H9 (cell line): ENCODE measurements at regions not wholly inside any gene's neighbourhood (a gene's known extent, or its start where the extent isn't known, plus 50 kb on each side); places are given as distances from the start of the nearest gene placed in this dataset.

Experiments
- DNase-seq: peaks from one replicate; pipeline ENCODE4 v3.0.0-alpha.2; 2017
- H2AFZ ChIP-seq: one replicate; pipeline ENCODE4 v1.6.1; 2013; ENCODE audit warnings: mild to moderate bottlenecking, low read length, control low read depth, moderate library complexity
- H2AK5ac ChIP-seq: 2 replicates; pipeline ENCODE4 v1.6.1; 2013; ENCODE audit warnings: low read length, control low read depth, mixed read lengths; ENCODE audit not compliant: insufficient read length
- H2BK120ac ChIP-seq: one replicate; pipeline ENCODE4 v1.6.1; 2013; ENCODE audit warnings: low read depth, mild to moderate bottlenecking, low read length, control low read depth, inconsistent platforms; ENCODE audit not compliant: poor library complexity, severe bottlenecking
- H2BK12ac ChIP-seq: 2 replicates; pipeline ENCODE4 v1.6.1; 2013; ENCODE audit warnings: low read length, control low read depth, mixed read lengths, low read depth; ENCODE audit not compliant: insufficient read length
- H2BK15ac ChIP-seq: 2 replicates; pipeline ENCODE4 v1.6.1; 2013; ENCODE audit warnings: low read depth, low read length, control low read depth
- H2BK20ac ChIP-seq: one replicate; pipeline ENCODE4 v1.6.1; 2013; ENCODE audit warnings: low read depth, mild to moderate bottlenecking, low read length, control low read depth, inconsistent platforms; ENCODE audit not compliant: poor library complexity, severe bottlenecking
- H2BK5ac ChIP-seq: 2 replicates; pipeline ENCODE4 v1.6.1; 2013; ENCODE audit warnings: low read length, control low read depth, mixed read lengths; ENCODE audit not compliant: insufficient read length
- H3K14ac ChIP-seq: 2 replicates; pipeline ENCODE4 v1.6.1; 2013; ENCODE audit warnings: low read length, control low read depth; ENCODE audit not compliant: insufficient read depth
- H3K18ac ChIP-seq: 2 replicates; pipeline ENCODE4 v1.6.1; 2013; ENCODE audit warnings: low read depth, mild to moderate bottlenecking, mixed read lengths, low read length, control low read depth; ENCODE audit not compliant: insufficient read length
- H3K23ac ChIP-seq: 2 replicates; pipeline ENCODE4 v1.6.1; 2013; ENCODE audit warnings: low read length, control low read depth, mixed read lengths, low read depth; ENCODE audit not compliant: insufficient read length
- H3K23me2 ChIP-seq: 2 replicates; pipeline ENCODE4 v1.6.1; 2013; ENCODE audit warnings: low read depth, mild to moderate bottlenecking, mixed read lengths, low read length, control low read depth; ENCODE audit not compliant: insufficient read length, poor library complexity, severe bottlenecking
- H3K27ac ChIP-seq: 2 replicates; pipeline ENCODE4 v1.5.1; 2013; ENCODE audit warnings: low read length, control low read depth, mixed read lengths, low read depth; ENCODE audit not compliant: insufficient read length
- H3K27me3 ChIP-seq: 2 replicates; pipeline ENCODE4 v1.6.1; 2013; ENCODE audit warnings: low read length, control low read depth, inconsistent platforms; ENCODE audit not compliant: insufficient read depth
- H3K4ac ChIP-seq: 2 replicates; pipeline ENCODE4 v1.6.1; 2013; ENCODE audit warnings: low read depth, mild to moderate bottlenecking, control low read depth, inconsistent platforms, low read length, moderate library complexity
- H3K4me1 ChIP-seq: 2 replicates; pipeline ENCODE4 v1.6.1; 2013; ENCODE audit warnings: low read length, control low read depth, inconsistent platforms; ENCODE audit not compliant: insufficient read depth
- H3K4me2 ChIP-seq: 2 replicates; pipeline ENCODE4 v1.6.1; 2013; ENCODE audit warnings: low read length, control low read depth, mixed read lengths; ENCODE audit not compliant: insufficient read length, insufficient read depth
- H3K56ac ChIP-seq: 2 replicates; pipeline ENCODE4 v1.6.1; 2013; ENCODE audit warnings: low read depth, mild to moderate bottlenecking, mixed read lengths, low read length, control low read depth; ENCODE audit not compliant: insufficient read length
- H3K79me1 ChIP-seq: 2 replicates; pipeline ENCODE4 v1.6.1; 2013; ENCODE audit warnings: low read depth, mild to moderate bottlenecking, moderate library complexity, low read length, control low read depth, inconsistent platforms; ENCODE audit not compliant: insufficient read depth, poor library complexity, severe bottlenecking
- H3K79me2 ChIP-seq: 2 replicates; pipeline ENCODE4 v1.6.1; 2013; ENCODE audit warnings: low read length, control low read depth, inconsistent platforms; ENCODE audit not compliant: insufficient read depth
- H3K9ac ChIP-seq: 2 replicates; pipeline ENCODE4 v1.6.1; 2013; ENCODE audit warnings: low read length, control low read depth, mixed read lengths; ENCODE audit not compliant: insufficient read length; ENCODE audit errors: extremely low read depth
- H3K9me3 ChIP-seq: one replicate; pipeline ENCODE4 v1.6.1; 2013; ENCODE audit warnings: low read depth, low read length, inconsistent platforms; ENCODE audit not compliant: control insufficient read depth
- H3T11ph ChIP-seq: one replicate; pipeline ENCODE4 v1.6.1; 2013; ENCODE audit warnings: mild to moderate bottlenecking, low read length, control low read depth, inconsistent platforms
- H4K20me1 ChIP-seq: one replicate; pipeline ENCODE4 v1.6.1; 2013; ENCODE audit not compliant: control insufficient read depth, insufficient read length, insufficient read depth
- H4K5ac ChIP-seq: 2 replicates; pipeline ENCODE4 v1.6.1; 2013; ENCODE audit warnings: low read depth, mild to moderate bottlenecking, mixed read lengths, low read length, control low read depth; ENCODE audit not compliant: insufficient read length
- H4K8ac ChIP-seq: replicated peaks from 2 replicates; pipeline ENCODE4 v1.6.1; 2013; ENCODE audit warnings: low read length, control low read depth, mixed read lengths, low read depth; ENCODE audit not compliant: insufficient read length
- H4K91ac ChIP-seq: 2 replicates; pipeline ENCODE4 v1.6.1; 2013; ENCODE audit warnings: low read depth, mild to moderate bottlenecking, moderate library complexity, mixed read lengths, low read length, control low read depth; ENCODE audit not compliant: insufficient read length
- H3K27ac Mint-ChIP-seq, 3 experiments: 2 replicates in 2 of 3; 3 replicates in 1 of 3; pipeline ENCODE4 v1.8.0; 2020 to 2021; ENCODE audit warnings: mixed read lengths in 3 of 3, mild to moderate bottlenecking in 1 of 3, moderate library complexity in 1 of 3
- H3K27me3 Mint-ChIP-seq: 2 replicates; pipeline ENCODE4 v1.8.0; 2021; ENCODE audit warnings: low read depth, mild to moderate bottlenecking, moderate library complexity, mixed read lengths
- H3K36me3 Mint-ChIP-seq, 3 experiments: 2 replicates in 2 of 3; 3 replicates in 1 of 3; pipeline ENCODE4 v1.8.0; 2020 to 2021; ENCODE audit warnings: low read depth in 3 of 3, mixed read lengths in 3 of 3; ENCODE audit not compliant: insufficient read depth in 1 of 3
- H3K4me1 Mint-ChIP-seq, 2 experiments: 2 replicates each; pipeline ENCODE4 v1.8.0; 2020; ENCODE audit warnings: mixed read lengths in 2 of 2
- H3K4me3 Mint-ChIP-seq, 2 experiments: 2 replicates in 1 of 2; 3 replicates in 1 of 2; pipeline ENCODE4 v1.8.0; 2020 to 2021; ENCODE audit warnings: mild to moderate bottlenecking in 2 of 2, mixed read lengths in 2 of 2, moderate library complexity in 1 of 2
- H3K9me3 Mint-ChIP-seq, 2 experiments: 2 replicates in 1 of 2; 3 replicates in 1 of 2; pipeline ENCODE4 v1.8.0; 2020; ENCODE audit warnings: mild to moderate bottlenecking in 2 of 2, mixed read lengths in 2 of 2, moderate library complexity in 1 of 2
- CTCF ChIP-seq: fragments of 200-600 bp; sonication (generic); conservative IDR thresholded peaks from 3 replicates; pipeline ENCODE4 v1.8.0; 2021; ENCODE audit warnings: antibody characterized with exemption, mild to moderate bottlenecking
- WGBS: extraction: QIAGEN DNeasy Blood & Tissue Kit; methylation state at CpG from one replicate; pipeline ENCODE4 v1.1.7; 2013; ENCODE audit warnings: missing lambda C conversion rate, low lambda C conversion rate, mixed read lengths; ENCODE audit not compliant: insufficient read length; ENCODE audit errors: extremely low coverage; 5-methylcytosine and 5-hydroxymethylcytosine counted together

GRCh38 chr5:36457511-36458270, 148.7 kb upstream of the SLC1A3 start:
- no peak for DNase-seq
- no peak overlapping the region for H3K4me3 Mint-ChIP-seq

More at GRCh38 chr5:36457511-36458270, 148.7 kb upstream of the SLC1A3 start:
- no peak overlapping the region for H3T11ph ChIP-seq
- no peak overlapping the region for H3K14ac ChIP-seq
- H3K9me3 ChIP-seq = no peaks in the 10 kb centered on the region
- no peak overlapping the region for H2BK5ac ChIP-seq
- H4K20me1 ChIP-seq = no peaks in the 10 kb centered on the region
- H2BK12ac ChIP-seq = no peak overlapping the region
- H3K79me2 ChIP-seq = no peaks in the 10 kb centered on the region
- H4K8ac ChIP-seq = no peak overlapping the region
- H3K23me2 ChIP-seq = no peaks in the 10 kb centered on the region
- no peak for TF ChIP-seq CTCF
- Mint-ChIP-seq H3K9me3 (no peaks in the 10 kb centered on the region; a peak in 1 of 5 replicates), H3K27me3 (no peaks in the 10 kb centered on the region; the same call in none of the 2 replicates), H3K36me3 (no peaks in the 10 kb centered on the region), H3K27ac (no peak overlapping the region), H3K4me1 (peaks cover 0 to 1% of the 10 kb centered on the region in 2 experiments; a peak in 2 of 4 replicates)
- no peak overlapping the region for H3K9ac ChIP-seq
- no peaks in the 10 kb centered on the region for H3K27me3 ChIP-seq
- no peak overlapping the region for H2BK15ac ChIP-seq
- no peak overlapping the region for H4K91ac ChIP-seq
- no peak overlapping the region for H3K4ac ChIP-seq
- no peak overlapping the region for H2AFZ ChIP-seq
- H2BK20ac ChIP-seq = no peak overlapping the region
- no peak overlapping the region for H3K4me2 ChIP-seq
- H2AK5ac ChIP-seq = no peak overlapping the region
- H3K23ac ChIP-seq = no peak overlapping the region
- no peak overlapping the region for H2BK120ac ChIP-seq
- no peaks in the 10 kb centered on the region for H3K4me1 ChIP-seq
- no CpG with 5 or more reads among the region's 3 CpGs for WGBS
- H3K56ac ChIP-seq = no peak overlapping the region
- no peak overlapping the region for H3K18ac ChIP-seq
- H4K5ac ChIP-seq = no peak overlapping the region
- no peaks in the 10 kb centered on the region for H3K79me1 ChIP-seq
- H3K27ac ChIP-seq = no peak overlapping the region
